ENCODE measurements at regions not wholly inside any gene's neighbourhood (a gene's known extent, or its start where the extent isn't known, plus 50 kb on each side); places are given as distances from the start of the nearest gene placed in this dataset.

- ATAC-seq = peak; percentile 64
- no peaks in the 10 kb centered on the region for H3K36me3 Mint-ChIP-seq
- TF ChIP-seq TCF7 (CRISPR knock-in tag; IDR thresholded peaks at IDR 0.05; ENCODE audit: low read depth) = no peak
- TF ChIP-seq MYBL2 (CRISPR knock-in tag; IDR thresholded peaks at IDR 0.05) = no peak
- TF ChIP-seq ZNF396 (CRISPR knock-in tag; IDR thresholded peaks at IDR 0.05; ENCODE audit: borderline replicate concordance) = no peak
- TF ChIP-seq HMGA2 (CRISPR knock-in tag; IDR thresholded peaks at IDR 0.05) = no peak
- no peak for TF ChIP-seq RELA (CRISPR knock-in tag; IDR thresholded peaks at IDR 0.05; ENCODE audit: borderline replicate concordance)
- 0 out of 2 replicates have a peak, but pooled peaks have one; percentile 13 for TF ChIP-seq ZNF423 (CRISPR knock-in tag; IDR thresholded peaks at IDR 0.05)
- TF ChIP-seq TP53 (CRISPR knock-in tag; IDR thresholded peaks at IDR 0.05) = no peak
- TF ChIP-seq USF2 (CRISPR knock-in tag; IDR thresholded peaks at IDR 0.05) = no peak
- peak; percentile 23 for DNase-seq (ENCODE audit: low spot score)
- POLR2A ChIA-PET = no interaction called here
- CTCF ChIA-PET = interaction anchor here (0.6 to 1.2 kb wide), 3 partner anchors 18 to 755 kb away, joined by 3 to 6 read pairs (median 3); no protein-coding TSS in a partner anchor
- peaks cover 3% of the 10 kb centered on the region; the same call in 1 of the 2 replicates for H3K27me3 Mint-ChIP-seq (ENCODE audit: low read depth)
- no peak overlapping the region for H3K27ac Mint-ChIP-seq
- H3K9me3 Mint-ChIP-seq = peaks cover 5% of the 10 kb centered on the region
- peaks cover 16% of the 10 kb centered on the region for H3K4me1 Mint-ChIP-seq
- H3K4me3 Mint-ChIP-seq = no peak overlapping the region
These were observed 222.5 kb downstream of the FOXL1 start for GRCh38 chr16:86800894-86801293.

- POLR2A ChIA-PET = no interaction called here
- no peak for TF ChIP-seq GABPB1 (CRISPR knock-in tag; IDR thresholded peaks at IDR 0.05)
- no peak for TF ChIP-seq GRHL2 (CRISPR knock-in tag; IDR thresholded peaks at IDR 0.05; ENCODE audit: insufficient replicate concordance, severe bottlenecking)
- no peak for TF ChIP-seq ATF2 (CRISPR knock-in tag; IDR thresholded peaks at IDR 0.05; ENCODE audit: borderline replicate concordance, low read depth)
- no peak for TF ChIP-seq OVOL2 (CRISPR knock-in tag; IDR thresholded peaks at IDR 0.05; ENCODE audit: borderline replicate concordance)
- no peak for TF ChIP-seq MYBL2 (CRISPR knock-in tag; IDR thresholded peaks at IDR 0.05)
- no peak for TF ChIP-seq IRF1 (CRISPR knock-in tag; IDR thresholded peaks at IDR 0.05)
- no peak for TF ChIP-seq IRF2 (CRISPR knock-in tag; IDR thresholded peaks at IDR 0.05; ENCODE audit: borderline replicate concordance, low read depth)
- no peak for TF ChIP-seq SP1 (CRISPR knock-in tag; conservative IDR thresholded peaks at IDR 0.05)
- no peak for TF ChIP-seq ARID4B (CRISPR knock-in tag; IDR thresholded peaks at IDR 0.05; ENCODE audit: borderline replicate concordance)
- no peak for TF ChIP-seq CDX4 (CRISPR knock-in tag; IDR thresholded peaks at IDR 0.05; ENCODE audit: borderline replicate concordance)
- TF ChIP-seq MXD4 (CRISPR knock-in tag; IDR thresholded peaks at IDR 0.05; ENCODE audit: borderline replicate concordance) = no peak
- no peak for TF ChIP-seq AFF4 (CRISPR knock-in tag; IDR thresholded peaks at IDR 0.05; ENCODE audit: borderline replicate concordance)
- no peak for TF ChIP-seq SMAD3 (CRISPR knock-in tag; IDR thresholded peaks at IDR 0.05; ENCODE audit: borderline replicate concordance)
- TF ChIP-seq HMGXB4 (CRISPR knock-in tag; IDR thresholded peaks at IDR 0.05) = no peak
- no peak for TF ChIP-seq RORB (CRISPR knock-in tag; IDR thresholded peaks at IDR 0.05)
These were observed 223.7 kb downstream of the FOXL1 start for GRCh38 chr16:86802013-86802412.

More at GRCh38 chr16:86802013-86802412, 223.7 kb downstream of the FOXL1 start:
- DNase-seq (ENCODE audit: low spot score) = no peak
- peaks cover 27% of the 10 kb centered on the region for H3K4me1 Mint-ChIP-seq
- H3K4me3 Mint-ChIP-seq = no peak overlapping the region
- no peaks in the 10 kb centered on the region; the same call in 1 of the 2 replicates for H3K27me3 Mint-ChIP-seq (ENCODE audit: low read depth)
- no peak for ATAC-seq
- no peak overlapping the region for H3K27ac Mint-ChIP-seq
- H3K36me3 Mint-ChIP-seq = no peaks in the 10 kb centered on the region
- peaks cover 5% of the 10 kb centered on the region for H3K9me3 Mint-ChIP-seq
- CTCF ChIA-PET = interaction anchor here (0.5 kb wide), 1 partner anchor 83 kb away, joined by 4 read pairs; no protein-coding TSS in a partner anchor
